Activated T-cell treated with anti-CD3 and anti-CD28 coated beads, Interleukin-2, amount 50 U/mL, for 72 hours (primary cell): ENCODE measurements at regions not wholly inside any gene's neighbourhood (a gene's known extent, or its start where the extent isn't known, plus 50 kb on each side); places are given as distances from the start of the nearest gene placed in this dataset.
"Not testable (repeated sequence)": the region's sequence is repeated elsewhere in the genome, so short reads cannot be mapped to it uniquely, and the experiment has no call there.

Source experiments
- ATAC-seq, 2 donors: fragments of 150-1000 bp; cut with Tn5 transposase; replicated peaks in 1 of 2; 2 replicates each; pipeline ENCODE4 v1.10.0; 2021; ENCODE audit warnings: moderate library complexity in 2 of 2, mild to moderate bottlenecking in 1 of 2
- DNase-seq, 2 donors: peaks; one replicate each; pipeline ENCODE4 v3.0.0; 2021 to 2022; ENCODE audit warnings: mixed read lengths in 1 of 2
- H3K27ac Mint-ChIP-seq: one replicate; pipeline ENCODE4 v1.8.0; 2022; ENCODE audit warnings: mild to moderate bottlenecking, moderate library complexity, mixed read lengths
- H3K27me3 Mint-ChIP-seq: one replicate; pipeline ENCODE4 v1.8.0; 2022; ENCODE audit warnings: low read depth, mixed read lengths
- H3K36me3 Mint-ChIP-seq, 2 donors: one replicate each; pipeline ENCODE4 v1.8.0; 2022; ENCODE audit warnings: mixed read lengths in 2 of 2, mild to moderate bottlenecking in 1 of 2; ENCODE audit not compliant: insufficient read depth in 2 of 2
- H3K4me1 Mint-ChIP-seq: one replicate; pipeline ENCODE4 v1.8.0; 2022; ENCODE audit warnings: low read depth, mixed read lengths
- H3K4me3 Mint-ChIP-seq, 2 donors: one replicate each; pipeline ENCODE4 v1.8.0; 2022; ENCODE audit warnings: mild to moderate bottlenecking in 2 of 2, mixed read lengths in 2 of 2, moderate library complexity in 2 of 2
- H3K9me3 Mint-ChIP-seq, 2 donors: one replicate each; pipeline ENCODE4 v1.8.0; 2022; ENCODE audit warnings: mixed read lengths in 2 of 2

DNA sequence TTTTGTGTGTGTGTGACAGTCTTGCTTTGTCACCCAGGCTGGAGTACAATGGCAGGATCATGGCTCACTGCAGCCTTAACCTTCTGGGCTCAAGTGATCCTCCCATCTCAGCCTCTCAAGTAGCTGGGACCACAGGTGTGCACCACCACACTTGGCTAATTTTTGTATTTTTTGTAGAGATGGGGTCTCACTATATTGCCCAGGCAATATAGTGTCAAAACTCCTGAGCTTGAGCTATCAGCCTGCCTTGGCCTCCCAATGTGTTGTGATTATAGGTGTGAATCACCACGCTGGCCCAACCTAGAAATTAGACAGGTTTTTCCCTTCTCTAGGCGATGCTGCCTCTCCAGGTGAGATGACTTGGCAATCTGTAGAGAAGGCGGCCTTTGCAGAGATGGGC, 235.3 kb downstream of the PCSK1 start:
- not testable (repeated sequence) for H3K36me3 Mint-ChIP-seq, H3K27ac Mint-ChIP-seq, H3K4me3 Mint-ChIP-seq, DNase-seq, ATAC-seq, H3K9me3 Mint-ChIP-seq, H3K4me1 Mint-ChIP-seq
- H3K27me3 Mint-ChIP-seq, result peaks cover 39% of the 10 kb centered on the region

DNA sequence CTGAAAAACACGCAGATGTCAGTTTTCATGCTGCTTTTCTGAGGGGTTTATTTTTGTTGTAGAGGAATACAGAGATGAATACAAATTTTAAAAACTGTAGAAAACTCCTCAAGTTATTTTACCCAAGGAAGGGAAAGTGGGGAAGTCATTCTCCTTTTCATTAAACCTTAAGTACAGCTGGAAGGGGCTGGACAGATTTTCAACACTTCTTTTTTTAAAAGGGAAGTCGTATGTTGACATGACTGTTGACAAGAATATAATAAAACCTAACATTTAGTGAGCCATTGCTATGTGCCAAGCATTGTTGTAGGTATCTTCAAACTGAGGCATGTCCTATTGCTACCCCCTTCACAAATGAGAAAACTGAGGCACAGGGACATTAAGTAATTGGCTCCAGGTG, 235.7 kb upstream of the ELL2 start:
- DNase-seq, result no peak
- no peaks in the 10 kb centered on the region for H3K36me3 Mint-ChIP-seq
- no peak for ATAC-seq
- no peaks in the 10 kb centered on the region for H3K9me3 Mint-ChIP-seq
- no peaks in the 10 kb centered on the region for H3K4me1 Mint-ChIP-seq
- no peak overlapping the region for H3K4me3 Mint-ChIP-seq
- H3K27ac Mint-ChIP-seq, result no peak overlapping the region
- H3K27me3 Mint-ChIP-seq, result peaks cover 39% of the 10 kb centered on the region

- Mint-ChIP-seq H3K27ac (no peak overlapping the region), H3K36me3 (no peaks in the 10 kb centered on the region), H3K9me3 (no peaks in the 10 kb centered on the region), H3K4me1 (no peaks in the 10 kb centered on the region), H3K27me3 (peaks cover 39% of the 10 kb centered on the region), H3K4me3 (no peak overlapping the region)
- DNase-seq (no peak), ATAC-seq (no peak)
These were observed 235.2 kb upstream of the ELL2 start for GRCh38 chr5:96196890-96197289.

GRCh38 chr5:96196407-96196806, 234.8 kb upstream of the ELL2 start:
- Mint-ChIP-seq H3K27me3 (peaks cover 39% of the 10 kb centered on the region), H3K4me1 (no peaks in the 10 kb centered on the region), H3K27ac (no peak overlapping the region), H3K9me3 (no peaks in the 10 kb centered on the region), H3K4me3 (no peak overlapping the region), H3K36me3 (no peaks in the 10 kb centered on the region)
- DNase-seq, result no peak
- ATAC-seq, result no peak

DNA sequence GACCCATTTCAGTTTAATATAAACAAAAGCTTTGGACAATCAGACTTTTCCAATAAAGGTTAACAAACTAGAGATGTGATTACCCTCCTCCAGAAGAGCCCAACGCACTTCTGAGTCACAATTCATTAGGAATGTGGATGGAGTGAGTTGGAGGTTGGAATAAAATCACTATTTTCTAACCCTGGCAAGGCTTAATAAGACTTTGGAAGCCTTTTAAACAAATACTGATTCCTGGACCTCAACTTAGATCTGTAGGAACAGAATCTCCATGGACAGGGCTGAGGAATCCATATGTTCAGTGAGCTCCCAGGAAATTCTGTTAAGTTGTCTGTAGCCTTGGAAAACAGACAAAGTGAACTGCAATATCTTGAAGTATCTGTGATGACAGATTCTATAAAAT, 233.5 kb upstream of the ELL2 start:
- ATAC-seq (no peak), DNase-seq (no peak)
- Mint-ChIP-seq H3K4me3 (no peak overlapping the region), H3K36me3 (no peaks in the 10 kb centered on the region), H3K27me3 (peaks cover 39% of the 10 kb centered on the region), H3K9me3 (no peaks in the 10 kb centered on the region), H3K4me1 (no peaks in the 10 kb centered on the region), H3K27ac (no peak overlapping the region)

DNA sequence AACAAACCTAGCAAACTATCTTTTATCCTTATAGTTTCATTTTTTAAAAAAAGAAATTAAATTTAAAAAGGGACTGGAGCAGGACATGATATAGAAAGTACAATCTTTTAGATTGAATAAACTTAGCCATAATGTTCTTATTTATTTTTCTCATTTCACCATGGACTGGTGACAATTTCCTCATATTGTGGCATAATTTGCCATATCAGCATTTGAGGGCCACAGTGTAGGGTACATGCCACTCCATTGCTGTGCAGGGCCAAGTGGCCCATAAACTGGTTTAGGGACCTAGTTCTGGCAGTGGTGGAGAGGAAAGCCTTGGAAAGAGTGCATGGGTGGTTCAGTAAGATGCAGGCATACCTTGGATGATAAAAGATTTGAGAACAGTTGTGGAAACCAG, 232.9 kb upstream of the ELL2 start:
- no peak overlapping the region for H3K27ac Mint-ChIP-seq
- ATAC-seq (no peak), DNase-seq (no peak)
- no peaks in the 10 kb centered on the region for H3K4me1 Mint-ChIP-seq
- H3K36me3 Mint-ChIP-seq, result no peaks in the 10 kb centered on the region
- no peaks in the 10 kb centered on the region for H3K9me3 Mint-ChIP-seq
- no peak overlapping the region for H3K4me3 Mint-ChIP-seq
- H3K27me3 Mint-ChIP-seq, result peaks cover 38% of the 10 kb centered on the region

DNA sequence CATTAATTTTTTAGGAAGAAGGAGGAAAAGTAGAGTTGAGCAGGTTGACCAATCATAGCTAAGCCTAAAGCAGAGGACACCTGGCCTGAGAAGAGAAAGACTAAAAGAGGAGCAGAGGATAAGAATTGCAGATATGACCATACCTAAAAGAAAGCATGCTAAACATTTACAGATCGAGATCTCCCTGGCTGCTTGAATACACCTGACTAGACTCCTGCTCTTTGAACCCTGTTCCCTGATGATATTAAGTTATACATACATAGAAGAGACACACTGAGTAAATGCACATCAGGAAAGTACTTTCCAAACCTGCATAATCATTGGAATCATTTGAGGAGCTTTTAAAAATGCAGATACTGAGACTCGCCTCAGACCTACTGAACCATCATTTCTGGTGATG, 232.3 kb upstream of the ELL2 start:
- H3K4me1 Mint-ChIP-seq, result no peaks in the 10 kb centered on the region
- peaks cover 43% of the 10 kb centered on the region for H3K27me3 Mint-ChIP-seq
- no peaks in the 10 kb centered on the region for H3K9me3 Mint-ChIP-seq
- DNase-seq (no peak), ATAC-seq (no peak)
- H3K27ac Mint-ChIP-seq, result no peak overlapping the region
- no peaks in the 10 kb centered on the region for H3K36me3 Mint-ChIP-seq
- H3K4me3 Mint-ChIP-seq, result no peak overlapping the region

DNA sequence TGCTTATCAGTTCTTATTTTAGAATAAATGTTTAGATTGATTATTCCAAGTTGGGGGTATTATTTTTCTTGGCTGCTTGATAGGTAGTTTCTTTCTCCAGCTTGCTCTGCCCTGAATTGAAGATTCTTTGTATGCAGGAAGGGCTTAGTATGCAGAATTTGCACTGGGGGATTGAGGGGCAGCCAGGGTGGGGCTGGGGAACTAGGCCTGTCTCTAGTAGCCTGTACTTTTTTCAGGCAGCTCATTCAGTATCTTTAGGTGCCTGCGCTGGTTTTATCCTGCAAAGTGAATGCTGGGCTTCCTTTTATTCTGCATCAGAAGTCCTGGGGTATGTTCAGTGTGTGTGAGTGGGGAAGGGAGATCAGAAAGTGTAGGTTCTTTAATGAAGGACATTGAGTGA, 228.3 kb upstream of the ELL2 start:
- H3K4me3 Mint-ChIP-seq, result no peak overlapping the region
- H3K4me1 Mint-ChIP-seq, result no peaks in the 10 kb centered on the region
- DNase-seq (no peak), ATAC-seq (no peak)
- H3K27ac Mint-ChIP-seq, result no peak overlapping the region
- peaks cover 2 to 9% of the 10 kb centered on the region in 2 donors for H3K9me3 Mint-ChIP-seq
- no peaks in the 10 kb centered on the region for H3K36me3 Mint-ChIP-seq
- H3K27me3 Mint-ChIP-seq, result peaks cover 57% of the 10 kb centered on the region

DNA sequence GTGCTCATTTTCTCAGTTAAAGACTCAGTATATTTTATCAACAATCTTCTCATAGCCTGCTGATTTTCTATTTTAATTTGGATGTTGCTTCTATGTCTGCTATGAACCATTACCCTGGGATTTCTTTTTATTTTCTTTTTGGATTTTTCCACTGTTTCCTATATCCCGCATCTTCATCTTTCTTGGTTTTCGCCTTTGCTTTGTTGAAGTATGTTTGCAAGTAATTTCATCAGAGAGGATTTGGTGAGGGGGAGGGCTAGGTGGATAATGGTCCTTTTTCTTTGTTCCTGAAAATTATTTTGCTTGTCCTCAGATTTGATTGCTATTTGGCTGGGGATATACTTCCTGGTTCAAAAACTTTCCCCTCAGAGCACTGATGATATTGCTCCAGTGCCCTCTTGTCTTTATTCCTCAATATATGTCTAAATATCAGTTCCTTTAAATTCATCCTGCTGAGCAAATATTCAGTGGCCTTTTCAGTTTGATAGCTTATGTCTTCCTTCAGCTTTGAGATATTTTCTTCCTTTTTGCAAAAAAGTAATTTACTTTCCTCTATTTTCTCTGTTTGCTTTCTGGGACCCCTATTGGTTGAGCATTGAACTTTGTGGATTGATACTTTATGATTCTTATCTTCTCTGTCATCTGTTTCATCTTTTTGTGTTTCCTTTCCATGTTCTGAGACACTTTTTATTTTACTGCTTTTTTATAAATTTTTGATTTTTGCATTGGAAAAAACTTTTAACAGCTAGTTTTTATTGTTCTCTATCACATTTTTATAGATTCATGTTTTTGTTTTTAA, 227.6 kb upstream of the ELL2 start:
- H3K27ac Mint-ChIP-seq, result no peak overlapping the region

DNA sequence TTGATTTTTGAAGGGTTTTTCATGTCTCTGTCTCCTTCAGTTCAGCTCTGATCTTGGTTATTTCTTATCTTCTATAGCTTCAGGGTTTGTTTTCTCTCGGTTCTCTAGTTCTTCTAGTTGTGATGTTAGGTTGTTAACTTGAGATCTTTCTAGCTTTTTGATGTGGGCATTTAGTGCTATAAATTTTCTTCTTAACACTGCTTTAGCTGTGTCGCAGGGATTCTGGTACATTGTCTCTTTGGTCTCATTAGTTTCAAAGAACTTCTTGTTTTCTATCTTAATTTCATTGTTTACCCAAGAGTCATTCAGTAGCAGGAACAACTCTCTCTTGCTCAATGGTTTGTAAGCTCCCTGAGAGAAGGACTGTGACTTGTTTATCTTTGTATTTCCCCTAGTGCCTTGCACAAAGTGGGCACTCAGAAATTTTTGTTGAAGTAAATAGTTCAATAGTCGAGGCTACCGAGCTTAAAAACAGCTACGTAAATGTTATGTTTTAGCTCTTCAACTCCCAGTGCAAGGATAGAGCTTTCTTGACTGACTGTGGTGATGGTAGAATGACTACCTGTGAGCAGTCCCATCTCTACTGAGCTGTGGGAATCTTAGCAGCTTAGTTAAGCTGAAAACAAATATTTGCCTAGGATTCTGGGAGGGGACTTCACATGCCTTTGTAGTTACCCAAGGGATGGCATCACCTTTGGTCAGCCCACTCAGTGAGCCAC, 225.8 kb upstream of the ELL2 start:
- Mint-ChIP-seq H3K27me3 (peaks cover 55% of the 10 kb centered on the region), H3K4me3 (no peak overlapping the region), H3K36me3 (no peaks in the 10 kb centered on the region), H3K4me1 (no peaks in the 10 kb centered on the region), H3K27ac (no peak overlapping the region), H3K9me3 (peaks cover 7 to 14% of the 10 kb centered on the region in 2 donors)
- DNase-seq (no peak), ATAC-seq (no peak)

More for the DNA sequence above, 227.6 kb upstream of the ELL2 start:
- DNase-seq (no peak), ATAC-seq (no peak)
- H3K9me3 Mint-ChIP-seq, result peaks cover 7 to 14% of the 10 kb centered on the region in 2 donors
- H3K36me3 Mint-ChIP-seq, result no peaks in the 10 kb centered on the region
- H3K4me1 Mint-ChIP-seq, result no peaks in the 10 kb centered on the region
- peaks cover 64% of the 10 kb centered on the region for H3K27me3 Mint-ChIP-seq
- H3K4me3 Mint-ChIP-seq, result no peak overlapping the region

GRCh38 chr5:96184510-96184909, 222.9 kb upstream of the ELL2 start:
- not testable (repeated sequence) for H3K4me3 Mint-ChIP-seq, H3K4me1 Mint-ChIP-seq, H3K36me3 Mint-ChIP-seq, ATAC-seq, DNase-seq, H3K27ac Mint-ChIP-seq
- H3K9me3 Mint-ChIP-seq, result peaks cover 7 to 14% of the 10 kb centered on the region in 2 donors
- peaks cover 54% of the 10 kb centered on the region for H3K27me3 Mint-ChIP-seq

- Mint-ChIP-seq H3K27me3 (peaks cover 47% of the 10 kb centered on the region), H3K9me3 (peaks cover 7 to 11% of the 10 kb centered on the region in 2 donors)
These were observed 219.2 kb upstream of the ELL2 start for GRCh38 chr5:96180684-96181435.

DNA sequence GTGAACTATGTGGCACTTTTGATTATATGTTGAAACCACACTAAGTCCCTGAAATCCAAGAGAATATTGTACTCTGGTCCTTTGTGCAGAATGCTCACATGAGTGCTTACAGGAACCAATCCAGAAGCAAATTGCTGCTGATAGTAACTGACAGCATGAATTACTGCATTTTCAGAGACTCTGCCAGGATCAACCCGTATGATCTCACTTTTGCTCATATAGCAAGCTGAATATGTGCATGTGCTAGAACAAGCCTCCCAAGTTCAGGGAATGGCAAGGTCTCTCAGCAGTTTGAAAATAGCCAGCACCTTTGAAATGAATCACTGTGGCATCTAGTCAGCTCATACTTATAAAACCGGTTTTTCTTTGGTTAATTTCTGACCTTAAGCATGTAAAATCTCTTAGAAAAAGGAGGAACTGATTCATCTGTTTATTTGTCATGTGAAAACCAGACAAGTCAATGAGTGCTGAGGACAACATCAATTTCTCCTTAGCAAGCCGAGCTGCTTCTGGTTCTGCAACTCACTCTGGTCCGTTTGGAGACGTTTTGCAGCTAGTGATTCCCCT, 215.7 kb upstream of the ELL2 start:
- H3K27me3 Mint-ChIP-seq, result peaks cover 38% of the 10 kb centered on the region
- DNase-seq, result peak in 1 of 2 donors; percentile 18
- H3K27ac Mint-ChIP-seq, result peak overlapping the region; percentile 70

More at GRCh38 chr5:96180684-96181435, 219.2 kb upstream of the ELL2 start:
- Mint-ChIP-seq H3K36me3 (no peaks in the 10 kb centered on the region), H3K27ac (no peak overlapping the region), H3K4me1 (no peaks in the 10 kb centered on the region), H3K4me3 (no peak overlapping the region)
- ATAC-seq, result no peak
- DNase-seq, result no peak

More for the DNA sequence above, 215.7 kb upstream of the ELL2 start:
- H3K4me1 Mint-ChIP-seq, result no peaks in the 10 kb centered on the region
- ATAC-seq, result peak; percentile 68 to 96
- H3K4me3 Mint-ChIP-seq, result peak overlapping the region in 1 of 2 donors; percentile 52
- no peaks in the 10 kb centered on the region for H3K36me3 Mint-ChIP-seq
- H3K9me3 Mint-ChIP-seq, result no peaks in the 10 kb centered on the region
